HCT116 (cell line): ENCODE measurements at regions not wholly inside any gene's neighbourhood (a gene's known extent, or its start where the extent isn't known, plus 50 kb on each side); places are given as distances from the start of the nearest gene placed in this dataset.

Experiments used
- ATAC-seq: fragments of 200-7000 bp; cut with Tn5 transposase; 2 replicates; pipeline ENCODE4 v1.9.1; 2020; ENCODE audit warnings: mild to moderate bottlenecking, moderate library complexity
- BruUV-seq: library from RNA; stranded (reverse); fragments of 400-500 nt; replicated peaks from 2 replicates; lab custom pipeline; 2021; lab: Mats Ljungman, UMichigan
- CTCF ChIA-PET: fragments of 300-600 bp; sonication (Branson Sonifier 250); formaldehyde crosslinking; loops from one replicate; lab custom pipeline; 2021; ENCODE audit warnings: antibody characterized with exemption; lab: Charles Lee
- POLR2A ChIA-PET: fragments of 300-600, 350-600 bp; sonication (Branson Sonifier 250); formaldehyde crosslinking; loops from one replicate; lab custom pipeline; 2021; ENCODE audit warnings: antibody characterized with exemption; lab: Charles Lee
- RAD21 ChIA-PET, 2 experiments: fragments of 300-600 bp; sonication (Branson Sonifier 250); formaldehyde crosslinking; loops; one replicate each; lab custom pipeline; 2023; ENCODE audit warnings: low total read pairs in 2 of 2; ENCODE audit not compliant: uncharacterized antibody in 2 of 2, unreplicated experiment in 2 of 2, low non-redundant PET in 1 of 2; lab: Charles Lee
- DNase-seq: peaks from one replicate; pipeline ENCODE4 v3.0.0-alpha.2; 2010; ENCODE audit warnings: low read depth, low spot score
- H2AFZ ChIP-seq: fragments of 200-600 bp; shearing (Covaris generic), sonication (generic); 2 replicates; pipeline ENCODE4 v1.6.1; 2017; ENCODE audit warnings: low read depth, mixed run types, mixed read lengths, antibody characterized with exemption, low read length; ENCODE audit not compliant: poor library complexity, severe bottlenecking
- H3K27ac ChIP-seq: 2 replicates; pipeline ENCODE4 v1.5.1; 2012; ENCODE audit warnings: low read depth, low read length
- H3K27me3 ChIP-seq: fragments of 200-600 bp; sonication (generic); 2 replicates; pipeline ENCODE4 v1.6.1; 2016; ENCODE audit warnings: mixed run types, low read length, mixed read lengths; ENCODE audit not compliant: insufficient read depth
- H3K36me3 ChIP-seq, 2 experiments: fragments of 200-500 bp in 1 of 2; fragments of 200-600 bp in 1 of 2; sonication (Bioruptor generic) in 1 of 2; sonication (generic) in 1 of 2; 2 replicates each; pipeline versions ENCODE4 v1.5.1 to v1.6.1; 2014 to 2016; ENCODE audit warnings: low read length in 2 of 2, inconsistent platforms in 1 of 2, mixed read lengths in 1 of 2, mixed run types in 1 of 2; ENCODE audit not compliant: insufficient read depth in 2 of 2, control insufficient read depth in 1 of 2
- H3K4me1 ChIP-seq, 2 experiments: fragments of 200-600 bp in 1 of 2; sonication (generic) in 1 of 2; 2 replicates each; pipeline versions ENCODE4 v1.5.1 to v1.6.1; 2012 to 2017; ENCODE audit warnings: low read length in 2 of 2, inconsistent platforms in 1 of 2, mild to moderate bottlenecking in 1 of 2, mixed read lengths in 1 of 2, mixed run types in 1 of 2, moderate library complexity in 1 of 2; ENCODE audit not compliant: insufficient read depth in 2 of 2, control insufficient read depth in 1 of 2
- H3K4me2 ChIP-seq: fragments of 200-600 bp; sonication (generic); 2 replicates; pipeline ENCODE4 v1.6.1; 2017; ENCODE audit warnings: mixed run types, low read length, mixed read lengths
- H3K4me3 ChIP-seq, 2 experiments: fragments of 200-600 bp in 1 of 2; sonication (generic) in 1 of 2; replicated peaks in 1 of 2; 2 replicates each; pipeline ENCODE4 v1.5.1; 2011 to 2016; ENCODE audit warnings: low read length in 2 of 2, control low read depth in 1 of 2, low read depth in 1 of 2, mild to moderate bottlenecking in 1 of 2, mixed read lengths in 1 of 2, mixed run types in 1 of 2
- H3K79me2 ChIP-seq: fragments of 200-600 bp; sonication (generic); 2 replicates; pipeline ENCODE4 v1.6.1; 2017; ENCODE audit warnings: mild to moderate bottlenecking, mixed run types, low read length, moderate library complexity, mixed read lengths; ENCODE audit not compliant: insufficient read depth
- H3K9ac ChIP-seq: fragments of 200-600 bp; sonication (generic); 2 replicates; pipeline ENCODE4 v1.6.1; 2016; ENCODE audit warnings: low read length, mixed read lengths
- H3K9me2 ChIP-seq: fragments of 200-600 bp; sonication (generic), shearing (Covaris generic); 2 replicates; pipeline ENCODE4 v1.6.1; 2017; ENCODE audit warnings: mixed run types, mild to moderate bottlenecking, moderate library complexity; ENCODE audit not compliant: insufficient read depth
- H3K9me3 ChIP-seq, 2 experiments: fragments of 200-500 bp in 1 of 2; fragments of 200-600 bp in 1 of 2; sonication (Bioruptor generic) in 1 of 2; sonication (generic) in 1 of 2; 2 replicates each; pipeline ENCODE4 v1.6.1; 2014 to 2017; ENCODE audit warnings: low read length in 2 of 2, mixed read lengths in 2 of 2, inconsistent platforms in 1 of 2, low read depth in 1 of 2, mild to moderate bottlenecking in 1 of 2, mixed run types in 1 of 2, moderate library complexity in 1 of 2; ENCODE audit not compliant: control insufficient read depth in 1 of 2, insufficient read depth in 1 of 2
- H4K20me1 ChIP-seq: fragments of 200-600 bp; sonication (generic), shearing (Covaris generic); 2 replicates; pipeline ENCODE4 v1.6.1; 2017; ENCODE audit warnings: mixed run types, mild to moderate bottlenecking, moderate library complexity; ENCODE audit not compliant: insufficient read depth
- EGR1 ChIP-seq: IDR thresholded peaks from 2 replicates; pipeline ENCODE4 v1.6.1; 2012; ENCODE audit warnings: low read depth
- EZH2 ChIP-seq: fragments of 200-600 bp; sonication (generic); IDR thresholded peaks from 2 replicates; pipeline ENCODE4 v1.6.1; 2017; ENCODE audit warnings: antibody characterized with exemption, mixed run types
- JUND ChIP-seq: IDR thresholded peaks from 2 replicates; pipeline ENCODE4 v1.6.1; 2012
- POLR2A ChIP-seq: IDR thresholded peaks from 2 replicates; pipeline ENCODE4 v1.7.0; 2011; ENCODE audit warnings: borderline replicate concordance; ENCODE audit not compliant: insufficient read depth, insufficient read length; ENCODE audit errors: extremely low read depth
- SIN3A ChIP-seq: IDR thresholded peaks from 2 replicates; pipeline ENCODE4 v1.6.1; 2012; ENCODE audit warnings: low read depth
- SRF ChIP-seq: IDR thresholded peaks from 2 replicates; pipeline ENCODE4 v1.6.1; 2012; ENCODE audit warnings: low read depth
- YY1 ChIP-seq: IDR thresholded peaks from 2 replicates; pipeline ENCODE4 v1.6.1; 2011; ENCODE audit warnings: low read length, low read depth, moderate library complexity, mild to moderate bottlenecking; ENCODE audit not compliant: insufficient replicate concordance; ENCODE audit errors: extremely low read depth
- ZFX ChIP-seq: fragments of 450-650 bp; IDR thresholded peaks from 2 replicates; pipeline ENCODE4 v1.6.1; 2017
- intact Hi-C: fragments of 100-400 bp; cut with micrococcal nuclease; formaldehyde crosslinking; loops from 2 replicates; pipeline ENCODE4 v1.10.0; 2022
- TF ChIP-seq, protein P1 (sequence below): IDR thresholded peaks from 2 replicates; pipeline ENCODE4 v1.6.1; 2012

DNA sequence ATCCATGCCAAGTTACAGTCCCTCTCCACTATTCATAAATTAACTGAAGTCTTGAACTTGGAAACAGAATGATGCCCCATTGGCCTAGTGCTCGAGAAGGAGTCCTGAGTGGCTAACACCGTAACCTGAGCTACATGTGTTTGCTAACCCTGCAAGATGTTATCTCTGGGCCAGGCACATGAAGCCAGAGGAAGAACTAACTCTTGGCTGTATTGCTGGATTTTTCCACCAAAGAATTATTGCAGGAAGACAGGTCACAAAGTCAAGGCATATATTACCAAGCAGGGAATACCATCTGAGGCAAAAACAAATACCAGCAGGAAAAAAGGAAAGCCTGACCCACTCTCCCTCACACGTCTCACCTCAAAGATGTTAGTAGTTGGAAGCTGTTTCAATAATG, 148.9 kb upstream of the PHACTR1 start:
- intact Hi-C loops = no loop called here
- ChIA-PET POLR2A (no interaction called here), RAD21 (no interaction called here), CTCF (no interaction called here)
- no peak overlapping the region for H2AFZ ChIP-seq
- ATAC-seq (no peak), DNase-seq (no peak)
- TF ChIP-seq EGR1 (no peak), YY1 (no peak), JUND (no peak)
- TF ChIP-seq, protein P1, sequence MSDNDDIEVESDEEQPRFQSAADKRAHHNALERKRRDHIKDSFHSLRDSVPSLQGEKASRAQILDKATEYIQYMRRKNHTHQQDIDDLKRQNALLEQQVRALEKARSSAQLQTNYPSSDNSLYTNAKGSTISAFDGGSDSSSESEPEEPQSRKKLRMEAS = no peak
- BruUV-seq = no TSS peak
- no peaks in the 10 kb centered on the region for H3K79me2 ChIP-seq
- H4K20me1 ChIP-seq = no peaks in the 10 kb centered on the region
- no peak overlapping the region for H3K27ac ChIP-seq
- H3K9ac ChIP-seq = no peak overlapping the region
- H3K4me3 ChIP-seq = no peak overlapping the region
- peaks cover 0 to 1% of the 10 kb centered on the region in 2 experiments; a peak in 1 of 4 replicates for H3K4me1 ChIP-seq
- H3K36me3 ChIP-seq = no peaks in the 10 kb centered on the region
- H3K27me3 ChIP-seq = no peaks in the 10 kb centered on the region
- no peak overlapping the region for H3K4me2 ChIP-seq
- H3K9me3 ChIP-seq = no peaks in the 10 kb centered on the region
- no peaks in the 10 kb centered on the region for H3K9me2 ChIP-seq

DNA sequence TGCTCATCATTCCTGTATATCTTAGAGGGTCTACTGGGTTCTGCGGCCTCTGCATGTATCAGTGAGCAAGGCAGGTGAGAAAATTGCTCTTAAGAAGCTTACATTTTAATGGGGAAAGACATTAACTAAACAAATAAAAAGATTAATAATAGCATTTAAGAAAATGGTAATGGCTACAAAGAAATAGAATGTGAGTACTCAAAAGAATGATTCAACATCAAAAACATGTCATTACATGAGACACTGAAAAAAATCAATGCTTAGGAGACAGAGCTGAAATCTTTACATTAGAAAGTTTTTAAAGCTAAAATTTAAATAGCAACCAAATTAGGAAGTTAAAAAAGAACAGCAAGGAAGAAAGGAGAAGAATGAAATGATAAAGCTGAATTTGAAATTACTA, 146.9 kb upstream of the PHACTR1 start:
- TF ChIP-seq SRF = no peak
- TF ChIP-seq ZFX = no peak
- TF ChIP-seq SIN3A = no peak
- no peak for TF ChIP-seq JUND
- no peak for TF ChIP-seq EZH2
- no peak for TF ChIP-seq POLR2A
- no peak for TF ChIP-seq YY1
- no peak overlapping the region for H2AFZ ChIP-seq
- no peaks in the 10 kb centered on the region for H3K9me3 ChIP-seq
- POLR2A ChIA-PET = no interaction called here
- RAD21 ChIA-PET = no interaction called here
- H3K36me3 ChIP-seq = no peaks in the 10 kb centered on the region
- no peak overlapping the region for H3K4me2 ChIP-seq
- H3K27ac ChIP-seq = no peak overlapping the region
- no peak overlapping the region for H3K9ac ChIP-seq
- intact Hi-C loops = no loop called here
- no peaks in the 10 kb centered on the region for H3K9me2 ChIP-seq
- BruUV-seq = no TSS peak
- no peak for ATAC-seq
- H4K20me1 ChIP-seq = no peaks in the 10 kb centered on the region
- no peak for DNase-seq
- H3K79me2 ChIP-seq = no peaks in the 10 kb centered on the region
- no peaks in the 10 kb centered on the region for H3K27me3 ChIP-seq
- CTCF ChIA-PET = no interaction called here
- no peak overlapping the region for H3K4me3 ChIP-seq
- H3K4me1 ChIP-seq = peaks cover 7 to 10% of the 10 kb centered on the region in 2 experiments; a peak in 3 of 4 replicates
